ENCODE measurements at regions not wholly inside any gene's neighbourhood (a gene's known extent, or its start where the extent isn't known, plus 50 kb on each side); places are given as distances from the start of the nearest gene placed in this dataset.

GRCh38 chr1:224496826-224497225 is 62.2 kb upstream of the WDR26 start:
- Histone ChIP-seq H3K27me3 (ENCODE audit: control insufficient read depth in 3 of 3, insufficient read depth in 3 of 3, low read length in 3 of 3) (no peaks in the 10 kb centered on the region), H3K9me3 (ENCODE audit: control insufficient read depth in 3 of 3, low read length in 3 of 3) (no peaks in the 10 kb centered on the region), H3K4me3 (ENCODE audit: low read length in 3 of 3) (no peak overlapping the region), H3K9ac (ENCODE audit: low read depth in 1 of 3, low read length in 3 of 3) (no peak overlapping the region), H3K27ac (ENCODE audit: low read depth, low read length) (no peak overlapping the region), H3K36me3 (ENCODE audit: control insufficient read depth in 3 of 3, insufficient read depth in 3 of 3, low read length in 3 of 3) (no peaks in the 10 kb centered on the region), H3K4me1 (ENCODE audit: control insufficient read depth in 3 of 3, insufficient read depth in 3 of 3, low read length in 3 of 3) (peaks cover 9 to 11% (median 10%) of the 10 kb centered on the region in 3 donors)

GRCh38 chr1:224497714-224498573 is 63.3 kb upstream of the WDR26 start:
- H3K9me3 ChIP-seq (ENCODE audit: control insufficient read depth in 3 of 3, low read length in 3 of 3): no peaks in the 10 kb centered on the region
- H3K9ac ChIP-seq (ENCODE audit: low read depth in 1 of 3, low read length in 3 of 3): no peak overlapping the region
- H3K36me3 ChIP-seq (ENCODE audit: control insufficient read depth in 3 of 3, insufficient read depth in 3 of 3, low read length in 3 of 3): no peaks in the 10 kb centered on the region
- peaks cover 17 to 21% (median 20%) of the 10 kb centered on the region in 3 donors for H3K4me1 ChIP-seq (ENCODE audit: control insufficient read depth in 3 of 3, insufficient read depth in 3 of 3, low read length in 3 of 3)
- peak overlapping the region; percentile 67 for H3K27ac ChIP-seq (ENCODE audit: low read depth, low read length)
- H3K27me3 ChIP-seq (ENCODE audit: control insufficient read depth in 3 of 3, insufficient read depth in 3 of 3, low read length in 3 of 3): no peaks in the 10 kb centered on the region
- H3K4me3 ChIP-seq (ENCODE audit: low read length in 3 of 3): no peak overlapping the region

DNA sequence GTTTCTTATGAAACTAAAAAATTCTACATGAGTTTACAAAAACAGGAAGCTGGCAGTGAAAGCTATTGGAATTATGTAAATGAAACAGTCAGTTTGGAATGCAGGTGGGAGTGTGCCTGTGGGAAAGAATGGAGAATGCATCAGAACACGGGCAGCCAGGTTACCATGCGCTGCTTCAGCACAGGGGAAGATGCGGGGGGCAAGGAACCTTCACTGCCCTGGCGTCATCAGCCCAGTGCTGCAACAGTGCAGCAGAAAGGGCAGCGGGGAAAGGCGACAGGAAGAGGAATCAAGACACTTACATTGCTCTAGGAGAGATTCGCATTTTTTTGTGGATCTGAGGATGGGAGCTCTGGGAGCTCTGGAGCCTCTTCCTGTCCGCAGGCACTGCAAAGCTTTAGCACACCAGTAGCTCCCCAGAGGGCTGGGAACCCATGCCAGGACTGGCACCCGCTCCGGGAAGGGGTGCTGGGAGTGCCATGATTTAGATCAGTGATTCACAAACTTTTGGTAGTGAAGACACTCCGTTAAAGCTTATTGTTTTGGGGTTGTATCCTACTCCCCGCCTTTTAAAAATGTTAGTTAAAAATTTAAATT is 64.1 kb upstream of the WDR26 start:
- H3K27ac ChIP-seq (ENCODE audit: low read depth, low read length): peak overlapping the region; percentile 67
- H3K9ac ChIP-seq (ENCODE audit: low read depth in 1 of 3, low read length in 3 of 3): no peak overlapping the region
- peak overlapping the region in 1 of 3 donors; percentile 7 for H3K4me3 ChIP-seq (ENCODE audit: low read length in 3 of 3)
- H3K9me3 ChIP-seq (ENCODE audit: control insufficient read depth in 3 of 3, low read length in 3 of 3): no peaks in the 10 kb centered on the region
- no peaks in the 10 kb centered on the region for H3K27me3 ChIP-seq (ENCODE audit: control insufficient read depth in 3 of 3, insufficient read depth in 3 of 3, low read length in 3 of 3)
- H3K36me3 ChIP-seq (ENCODE audit: control insufficient read depth in 3 of 3, insufficient read depth in 3 of 3, low read length in 3 of 3): no peaks in the 10 kb centered on the region
- H3K4me1 ChIP-seq (ENCODE audit: control insufficient read depth in 3 of 3, insufficient read depth in 3 of 3, low read length in 3 of 3): peaks cover 24 to 28% (median 27%) of the 10 kb centered on the region in 3 donors

DNA sequence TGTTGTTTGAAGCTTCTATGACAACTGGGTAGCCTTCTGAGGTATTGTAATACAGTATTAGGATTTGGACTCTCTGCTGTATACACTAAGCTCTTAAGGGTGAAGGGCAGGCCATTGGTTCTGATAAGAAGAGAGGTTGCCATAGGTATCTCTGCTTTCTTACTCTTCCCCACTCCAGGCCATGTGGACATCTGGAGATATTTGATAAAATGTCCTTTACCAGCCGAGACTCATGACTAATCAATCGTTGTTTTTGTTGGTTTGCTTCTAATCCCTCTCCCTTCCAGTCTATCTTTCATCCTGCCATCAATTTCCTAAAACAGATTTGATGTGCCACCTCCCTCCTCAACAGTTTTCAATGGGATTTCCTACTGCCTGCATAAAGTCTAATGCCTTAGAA is 64.6 kb upstream of the WDR26 start:
- H3K4me1 ChIP-seq (ENCODE audit: control insufficient read depth in 3 of 3, insufficient read depth in 3 of 3, low read length in 3 of 3): peaks cover 30 to 33% (median 32%) of the 10 kb centered on the region in 3 donors
- no peaks in the 10 kb centered on the region for H3K36me3 ChIP-seq (ENCODE audit: control insufficient read depth in 3 of 3, insufficient read depth in 3 of 3, low read length in 3 of 3)
- no peak overlapping the region for H3K9ac ChIP-seq (ENCODE audit: low read depth in 1 of 3, low read length in 3 of 3)
- no peak overlapping the region for H3K4me3 ChIP-seq (ENCODE audit: low read length in 3 of 3)
- H3K27me3 ChIP-seq (ENCODE audit: control insufficient read depth in 3 of 3, insufficient read depth in 3 of 3, low read length in 3 of 3): no peaks in the 10 kb centered on the region
- H3K27ac ChIP-seq (ENCODE audit: low read depth, low read length): no peak overlapping the region
- H3K9me3 ChIP-seq (ENCODE audit: control insufficient read depth in 3 of 3, low read length in 3 of 3): no peaks in the 10 kb centered on the region

- Histone ChIP-seq H3K27me3 (ENCODE audit: control insufficient read depth in 3 of 3, insufficient read depth in 3 of 3, low read length in 3 of 3) (no peaks in the 10 kb centered on the region), H3K9ac (ENCODE audit: low read depth in 1 of 3, low read length in 3 of 3) (no peak overlapping the region), H3K27ac (ENCODE audit: low read depth, low read length) (no peak overlapping the region), H3K9me3 (ENCODE audit: control insufficient read depth in 3 of 3, low read length in 3 of 3) (no peaks in the 10 kb centered on the region), H3K36me3 (ENCODE audit: control insufficient read depth in 3 of 3, insufficient read depth in 3 of 3, low read length in 3 of 3) (no peaks in the 10 kb centered on the region), H3K4me3 (ENCODE audit: low read length in 3 of 3) (no peak overlapping the region), H3K4me1 (ENCODE audit: control insufficient read depth in 3 of 3, insufficient read depth in 3 of 3, low read length in 3 of 3) (peaks cover 39 to 42% (median 41%) of the 10 kb centered on the region in 3 donors)
Measured at GRCh38 chr1:224500796-224501195, 66.2 kb upstream of the WDR26 start.

DNA sequence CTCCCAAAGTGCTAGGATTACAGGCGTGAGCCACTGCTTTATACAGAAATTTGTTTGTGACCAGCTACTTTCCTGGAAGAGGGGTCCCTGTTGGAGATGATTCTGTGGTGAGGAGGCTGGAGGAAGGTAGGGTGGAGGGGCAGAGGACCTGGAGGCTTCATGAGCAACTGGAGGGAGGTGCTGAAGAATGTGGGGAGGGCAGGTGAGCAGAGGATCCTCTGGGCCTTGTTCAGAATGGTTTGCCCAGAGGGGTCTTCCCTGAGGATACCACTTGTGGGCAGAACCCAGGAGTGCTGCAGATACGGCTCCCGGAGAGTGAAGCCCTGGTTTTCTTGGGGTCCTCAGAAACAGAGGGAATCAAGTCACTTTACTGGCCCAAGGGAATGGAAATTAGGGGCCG is 67.2 kb upstream of the WDR26 start:
- H3K4me3 ChIP-seq (ENCODE audit: low read length in 3 of 3): no peak overlapping the region
- no peak overlapping the region for H3K9ac ChIP-seq (ENCODE audit: low read depth in 1 of 3, low read length in 3 of 3)
- H3K9me3 ChIP-seq (ENCODE audit: control insufficient read depth in 3 of 3, low read length in 3 of 3): no peaks in the 10 kb centered on the region
- no peak overlapping the region for H3K27ac ChIP-seq (ENCODE audit: low read depth, low read length)
- no peaks in the 10 kb centered on the region for H3K36me3 ChIP-seq (ENCODE audit: control insufficient read depth in 3 of 3, insufficient read depth in 3 of 3, low read length in 3 of 3)
- no peaks in the 10 kb centered on the region for H3K27me3 ChIP-seq (ENCODE audit: control insufficient read depth in 3 of 3, insufficient read depth in 3 of 3, low read length in 3 of 3)
- peaks cover 49 to 51% (median 50%) of the 10 kb centered on the region in 3 donors for H3K4me1 ChIP-seq (ENCODE audit: control insufficient read depth in 3 of 3, insufficient read depth in 3 of 3, low read length in 3 of 3)

DNA sequence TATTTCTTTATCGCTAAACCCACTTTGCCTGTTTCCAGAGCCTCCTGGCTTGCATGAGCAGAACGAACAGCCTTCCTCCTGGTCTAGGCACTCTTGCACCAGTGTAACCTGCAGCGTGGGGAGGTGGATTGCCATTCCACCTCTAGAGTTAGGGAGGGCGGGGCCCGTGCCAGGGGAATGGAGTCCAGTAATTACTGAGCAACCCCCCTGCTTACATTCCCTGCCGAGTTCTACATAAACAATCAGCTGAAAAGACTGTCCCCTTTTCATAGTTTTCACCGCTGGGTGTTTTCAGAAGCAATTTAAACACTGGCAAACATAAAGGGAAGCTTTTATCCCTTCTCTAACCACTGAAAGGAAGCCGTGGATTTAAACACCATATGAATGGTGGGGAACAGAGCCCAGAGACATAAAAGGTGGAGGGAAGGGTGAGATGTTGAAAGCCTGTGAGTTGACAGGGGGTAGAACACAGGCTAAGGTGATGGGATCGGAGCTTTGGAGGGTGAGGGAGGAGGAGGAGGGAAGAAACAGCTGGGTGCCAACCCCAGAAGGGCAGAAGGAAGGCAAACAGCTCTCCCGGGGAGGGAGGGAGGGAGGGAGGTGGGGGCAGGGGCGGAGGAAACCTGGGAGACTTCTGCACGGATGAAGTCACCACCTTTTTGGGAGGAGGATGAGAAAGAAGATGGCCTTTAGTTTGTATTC is 68.0 kb upstream of the WDR26 start:
- H3K4me1 ChIP-seq (ENCODE audit: control insufficient read depth in 3 of 3, insufficient read depth in 3 of 3, low read length in 3 of 3): peaks cover 49 to 52% (median 52%) of the 10 kb centered on the region in 3 donors
- H3K27ac ChIP-seq (ENCODE audit: low read depth, low read length): peak overlapping the region; percentile 71
- no peaks in the 10 kb centered on the region for H3K27me3 ChIP-seq (ENCODE audit: control insufficient read depth in 3 of 3, insufficient read depth in 3 of 3, low read length in 3 of 3)
- H3K36me3 ChIP-seq (ENCODE audit: control insufficient read depth in 3 of 3, insufficient read depth in 3 of 3, low read length in 3 of 3): no peaks in the 10 kb centered on the region
- no peaks in the 10 kb centered on the region for H3K9me3 ChIP-seq (ENCODE audit: control insufficient read depth in 3 of 3, low read length in 3 of 3)
- H3K9ac ChIP-seq (ENCODE audit: low read depth in 1 of 3, low read length in 3 of 3): peak overlapping the region in 2 of 3 donors; percentile 47 to 70
- H3K4me3 ChIP-seq (ENCODE audit: low read length in 3 of 3): peak overlapping the region in 1 of 3 donors; percentile 42

- no peaks in the 10 kb centered on the region for H3K27me3 ChIP-seq (ENCODE audit: control insufficient read depth in 3 of 3, insufficient read depth in 3 of 3, low read length in 3 of 3)
- H3K9me3 ChIP-seq (ENCODE audit: control insufficient read depth in 3 of 3, low read length in 3 of 3): no peaks in the 10 kb centered on the region
- peaks cover 44 to 49% (median 46%) of the 10 kb centered on the region in 3 donors for H3K4me1 ChIP-seq (ENCODE audit: control insufficient read depth in 3 of 3, insufficient read depth in 3 of 3, low read length in 3 of 3)
- H3K27ac ChIP-seq (ENCODE audit: low read depth, low read length): peak overlapping the region; percentile 71
- H3K9ac ChIP-seq (ENCODE audit: low read depth in 1 of 3, low read length in 3 of 3): peak overlapping the region; percentile 14 to 70 (median 47)
- peak overlapping the region in 2 of 3 donors; percentile 4 to 42 for H3K4me3 ChIP-seq (ENCODE audit: low read length in 3 of 3)
- H3K36me3 ChIP-seq (ENCODE audit: control insufficient read depth in 3 of 3, insufficient read depth in 3 of 3, low read length in 3 of 3): no peaks in the 10 kb centered on the region
Measured at GRCh38 chr1:224503161-224504118, 68.8 kb upstream of the WDR26 start.

GRCh38 chr1:224504297-224505041 is 69.9 kb upstream of the WDR26 start:
- no peak overlapping the region for H3K4me3 ChIP-seq (ENCODE audit: low read length in 3 of 3)
- H3K9ac ChIP-seq (ENCODE audit: low read depth in 1 of 3, low read length in 3 of 3): peak overlapping the region in 2 of 3 donors; percentile 14 to 70
- no peaks in the 10 kb centered on the region for H3K36me3 ChIP-seq (ENCODE audit: control insufficient read depth in 3 of 3, insufficient read depth in 3 of 3, low read length in 3 of 3)
- H3K27me3 ChIP-seq (ENCODE audit: control insufficient read depth in 3 of 3, insufficient read depth in 3 of 3, low read length in 3 of 3): no peaks in the 10 kb centered on the region
- H3K4me1 ChIP-seq (ENCODE audit: control insufficient read depth in 3 of 3, insufficient read depth in 3 of 3, low read length in 3 of 3): peaks cover 39 to 47% (median 42%) of the 10 kb centered on the region in 3 donors
- no peaks in the 10 kb centered on the region for H3K9me3 ChIP-seq (ENCODE audit: control insufficient read depth in 3 of 3, low read length in 3 of 3)
- peak overlapping the region; percentile 56 for H3K27ac ChIP-seq (ENCODE audit: low read depth, low read length)
